CD4-positive, alpha-beta T cell (primary cell): ENCODE measurements at regions not wholly inside any gene's neighbourhood (a gene's known extent, or its start where the extent isn't known, plus 50 kb on each side); places are given as distances from the start of the nearest gene placed in this dataset.

Experiments used
- ATAC-seq: fragments of 200-7000 bp; cut with Tn5 transposase; one replicate; pipeline ENCODE4 v1.10.0; 2022; ENCODE audit warnings: mild to moderate bottlenecking; ENCODE audit not compliant: poor library complexity
- CTCF ChIA-PET: fragments of 350-600 bp; sonication (Branson Sonifier 250); formaldehyde crosslinking; loops from one replicate; lab custom pipeline; 2021; ENCODE audit warnings: antibody characterized with exemption, inconsistent platforms; lab: Charles Lee
- POLR2A ChIA-PET: fragments of 350-600 bp; sonication (Branson Sonifier 250); formaldehyde crosslinking; loops from one replicate; lab custom pipeline; 2021; ENCODE audit warnings: antibody characterized with exemption, inconsistent platforms; lab: Charles Lee
- DNase-seq, 14 experiments: peaks; one replicate each; pipeline ENCODE4 v3.0.0-alpha.2; 2013 to 2020; ENCODE audit warnings: mixed read lengths in 2 of 14
- H3K27ac ChIP-seq, 2 donors: one replicate each; pipeline versions ENCODE4 v1.5.1 to v1.7.0; 2013; ENCODE audit warnings: low read length in 2 of 2, low read depth in 1 of 2, mild to moderate bottlenecking in 1 of 2
- H3K27me3 ChIP-seq, 2 experiments: 1 replicate in 1 of 2; 2 replicates in 1 of 2; pipeline versions ENCODE4 v1.6.1 to v1.7.0; 2013; ENCODE audit warnings: low read length in 2 of 2, control low read depth in 1 of 2, mild to moderate bottlenecking in 1 of 2, moderate library complexity in 1 of 2; ENCODE audit not compliant: insufficient read depth in 2 of 2, control insufficient read depth in 1 of 2
- H3K36me3 ChIP-seq: one replicate; pipeline ENCODE4 v1.6.1; 2013; ENCODE audit warnings: low read length, control low read depth; ENCODE audit not compliant: insufficient read depth
- H3K4me1 ChIP-seq: one replicate; pipeline ENCODE4 v1.6.1; 2013; ENCODE audit warnings: low read length, control low read depth; ENCODE audit not compliant: insufficient read depth
- H3K4me3 ChIP-seq: one replicate; pipeline ENCODE4 v1.5.1; 2013; ENCODE audit warnings: mild to moderate bottlenecking, low read length, moderate library complexity
- H3K9me3 ChIP-seq, 2 experiments: 1 replicate in 1 of 2; 2 replicates in 1 of 2; pipeline versions ENCODE4 v1.6.1 to v1.7.0; 2013; ENCODE audit warnings: low read length in 2 of 2, mild to moderate bottlenecking in 2 of 2, control low read depth in 1 of 2, moderate library complexity in 1 of 2; ENCODE audit not compliant: control insufficient read depth in 1 of 2, insufficient read depth in 1 of 2
- H3K27ac Mint-ChIP-seq: one replicate; pipeline ENCODE4 v1.8.0; 2020; ENCODE audit warnings: mixed read lengths
- H3K27me3 Mint-ChIP-seq: one replicate; pipeline ENCODE4 v1.8.0; 2021; ENCODE audit warnings: mixed read lengths
- H3K36me3 Mint-ChIP-seq: one replicate; pipeline ENCODE4 v1.8.0; 2021; ENCODE audit warnings: low read depth, mixed read lengths
- H3K4me1 Mint-ChIP-seq: one replicate; pipeline ENCODE4 v1.8.0; 2021; ENCODE audit warnings: low read depth, mixed read lengths
- H3K4me3 Mint-ChIP-seq: one replicate; pipeline ENCODE4 v1.8.0; 2020; ENCODE audit warnings: mild to moderate bottlenecking, mixed read lengths
- H3K9me3 Mint-ChIP-seq: one replicate; pipeline ENCODE4 v1.8.0; 2020; ENCODE audit warnings: mixed read lengths
- CTCF ChIP-seq: fragments of 200-600 bp; IDR thresholded peaks from one replicate; pipeline ENCODE4 v1.8.0; 2022; ENCODE audit warnings: antibody characterized with exemption, mild to moderate bottlenecking
- intact Hi-C, 2 experiments: fragments of 100-400 bp; cut with DNase I in 1 of 2; cut with micrococcal nuclease in 1 of 2; formaldehyde crosslinking; loops; one replicate each; pipeline versions ENCODE4 v1.15.1 to v1.9.0; 2023 to 2025; cut with DNase I, micrococcal nuclease

GRCh38 chr18:64254399-64255093 lies 105.7 kb upstream of the LINC00305 start:
- no peak overlapping the region for H3K4me3 Mint-ChIP-seq
- H3K4me1 Mint-ChIP-seq = no peaks in the 10 kb centered on the region
- DNase-seq = no peak
- intact Hi-C loops = no loop called here
- Histone ChIP-seq H3K27ac (no peak overlapping the region), H3K9me3 (no peaks in the 10 kb centered on the region), H3K4me1 (no peaks in the 10 kb centered on the region), H3K36me3 (no peaks in the 10 kb centered on the region), H3K27me3 (no peaks in the 10 kb centered on the region), H3K4me3 (no peak overlapping the region)
- ATAC-seq = no peak
- POLR2A ChIA-PET = no interaction called here
- H3K36me3 Mint-ChIP-seq = no peaks in the 10 kb centered on the region
- no peak overlapping the region for H3K27ac Mint-ChIP-seq
- peaks cover 2% of the 10 kb centered on the region for H3K9me3 Mint-ChIP-seq
- no peaks in the 10 kb centered on the region for H3K27me3 Mint-ChIP-seq
- no peak for TF ChIP-seq CTCF
- CTCF ChIA-PET = no interaction called here

GRCh38 chr18:64253873-64254272 lies 105.0 kb upstream of the LINC00305 start:
- Mint-ChIP-seq H3K4me3 (no peak overlapping the region), H3K27me3 (no peaks in the 10 kb centered on the region), H3K27ac (no peak overlapping the region), H3K4me1 (no peaks in the 10 kb centered on the region), H3K9me3 (peaks cover 2% of the 10 kb centered on the region), H3K36me3 (no peaks in the 10 kb centered on the region)
- H3K9me3 ChIP-seq = no peaks in the 10 kb centered on the region
- CTCF ChIA-PET = no interaction called here
- H3K27me3 ChIP-seq = no peaks in the 10 kb centered on the region
- DNase-seq (no peak), ATAC-seq (no peak)
- POLR2A ChIA-PET = no interaction called here
- no peak overlapping the region for H3K4me3 ChIP-seq
- no peaks in the 10 kb centered on the region for H3K4me1 ChIP-seq
- H3K36me3 ChIP-seq = no peaks in the 10 kb centered on the region
- H3K27ac ChIP-seq = no peak overlapping the region
- TF ChIP-seq CTCF = no peak
- intact Hi-C loops = no loop called here

- no peaks in the 10 kb centered on the region for H3K36me3 ChIP-seq
- no peaks in the 10 kb centered on the region for H3K4me1 Mint-ChIP-seq
- no peaks in the 10 kb centered on the region for H3K27me3 Mint-ChIP-seq
- ATAC-seq = no peak
- H3K4me3 Mint-ChIP-seq = no peak overlapping the region
- no peaks in the 10 kb centered on the region for H3K9me3 ChIP-seq
- no peak overlapping the region for H3K4me3 ChIP-seq
- H3K36me3 Mint-ChIP-seq = no peaks in the 10 kb centered on the region
- no peaks in the 10 kb centered on the region for H3K4me1 ChIP-seq
- ChIA-PET POLR2A (no interaction called here), CTCF (no interaction called here)
- no peaks in the 10 kb centered on the region for H3K9me3 Mint-ChIP-seq
- intact Hi-C loops = no loop called here
- DNase-seq = no peak
- H3K27ac Mint-ChIP-seq = no peak overlapping the region
- no peak for TF ChIP-seq CTCF
- no peaks in the 10 kb centered on the region for H3K27me3 ChIP-seq
- H3K27ac ChIP-seq = no peak overlapping the region
Measured at GRCh38 chr18:64253222-64253621, 104.3 kb upstream of the LINC00305 start.
